Heart left ventricle (tissue), 13 donors: ENCODE measurements at regions not wholly inside any gene's neighbourhood (a gene's known extent, or its start where the extent isn't known, plus 50 kb on each side); places are given as distances from the start of the nearest gene placed in this dataset.

Source experiments
- CTCF ChIP-seq, 12 donors: fragments of 200-600 bp; sonication (generic) in 4 of 12; IDR thresholded peaks; one replicate each; pipeline versions ENCODE4 v1.5.0 to v1.8.0; 2018 to 2022; ENCODE audit warnings: antibody characterized with exemption in 12 of 12, mild to moderate bottlenecking in 5 of 12
- POLR2A ChIP-seq, 2 donors: fragments of 450-650 bp; IDR thresholded peaks; one replicate each; pipeline ENCODE4 v1.6.1; 2017; ENCODE audit warnings: antibody characterized with exemption in 2 of 2, mild to moderate bottlenecking in 2 of 2, moderate library complexity in 2 of 2
- donor health status: ischemic (EF 13 %, LVEDD 7.1; RV severe dilation, severe dysfunction).
- donor health status: DM: no; HTN: yes; CAD: no.
- donor health status: DM: no; HTN: no; CAD: no.
- donor health status: ischemic (EF 25% LVEDD 6.9; RV normal size, moderate dysfunction).
- donor health status: ischemic (EF 25% LVEDD 5.7; RV mildly dilated, moderate dysfunction).
- donor health status: ischemic (EF 35%, LVEDD 5.7; RV mildly dilated, moderate dysfunction).
- donor health status: nonischemic (EF 11% LVEDD 7.7; RV severe dilation, severe dysfunction).
- donor health status: DM: yes; HTN: yes; CAD: no.
- donor health status: PGD.
- donor health status: ischemic (EF 29% LVEDD 5.4; RV normal size, mild dysfunction).
- donor health status: nonischemic (EF 23%, LVEDD 6.1; RV moderate dilation, normal function).

GRCh38 chr7:63028376-63029206, 970.1 kb upstream of the ZNF722 start:
- TF ChIP-seq CTCF (IDR thresholded peaks at IDR 0.05) (no peak), POLR2A (IDR thresholded peaks at IDR 0.05) (no peak)
